Keratinocyte (primary cell): ENCODE measurements at regions not wholly inside any gene's neighbourhood (a gene's known extent, or its start where the extent isn't known, plus 50 kb on each side); places are given as distances from the start of the nearest gene placed in this dataset.

Experiments used
- DNase-seq: peaks from one replicate; pipeline ENCODE4 v3.0.0-alpha.2; 2011; ENCODE audit warnings: low read depth, missing footprints, low spot score
- FAIRE-seq: peaks from 2 replicates; lab custom pipeline; 2011; peaks lifted over from hg19 to GRCh38; lab: Jason Lieb, UNC
- H2AFZ ChIP-seq: 2 replicates; pipeline ENCODE4 v1.6.0; 2012; ENCODE audit warnings: low read length, control low read depth, inconsistent platforms; ENCODE audit not compliant: control insufficient read depth
- H3K27ac ChIP-seq: 2 replicates; pipeline ENCODE4 v1.5.1; 2011; ENCODE audit warnings: low read length; ENCODE audit not compliant: control insufficient read depth, insufficient read depth
- H3K27me3 ChIP-seq: 3 replicates; pipeline ENCODE4 v1.6.0; 2011; ENCODE audit warnings: low read length; ENCODE audit not compliant: control insufficient read depth, insufficient read depth; ENCODE audit errors: extremely low read depth
- H3K36me3 ChIP-seq, 2 experiments: 2 replicates in 1 of 2; 3 replicates in 1 of 2; pipeline ENCODE4 v1.5.1; 2011; ENCODE audit warnings: low read length in 2 of 2, mild to moderate bottlenecking in 1 of 2; ENCODE audit not compliant: control insufficient read depth in 2 of 2, insufficient read depth in 2 of 2; ENCODE audit errors: extremely low read depth in 1 of 2
- H3K4me1 ChIP-seq: 3 replicates; pipeline ENCODE4 v1.5.1; 2011; ENCODE audit warnings: low read length; ENCODE audit not compliant: control insufficient read depth, insufficient read depth; ENCODE audit errors: extremely low read depth
- H3K4me2 ChIP-seq: 3 replicates; pipeline ENCODE4 v1.6.0; 2011; ENCODE audit warnings: low read depth, low read length; ENCODE audit not compliant: control insufficient read depth, insufficient read depth; ENCODE audit errors: extremely low read depth
- H3K4me3 ChIP-seq, 3 experiments: fragments of 200-600 bp in 1 of 3; sonication (generic) in 1 of 3; 2 replicates in 2 of 3; 3 replicates in 1 of 3; pipeline ENCODE4 v1.5.1; 2011 to 2016; ENCODE audit warnings: low read length in 3 of 3, mild to moderate bottlenecking in 3 of 3, control low read depth in 2 of 3, inconsistent platforms in 1 of 3, low read depth in 1 of 3, mixed read lengths in 1 of 3, mixed run types in 1 of 3, moderate library complexity in 1 of 3; ENCODE audit not compliant: control insufficient read depth in 2 of 3, insufficient read depth in 2 of 3; ENCODE audit errors: extremely low read depth in 1 of 3
- H3K79me2 ChIP-seq: 2 replicates; pipeline ENCODE4 v1.6.0; 2012; ENCODE audit warnings: low read length; ENCODE audit not compliant: control insufficient read depth, insufficient read depth
- H3K9ac ChIP-seq: 3 replicates; pipeline ENCODE4 v1.6.0; 2011; ENCODE audit warnings: low read length; ENCODE audit not compliant: control insufficient read depth, insufficient read depth; ENCODE audit errors: extremely low read depth
- H3K9me1 ChIP-seq: 3 replicates; pipeline ENCODE4 v1.6.0; 2011; ENCODE audit warnings: low read length; ENCODE audit not compliant: control insufficient read depth, insufficient read depth; ENCODE audit errors: extremely low read depth
- H3K9me3 ChIP-seq: 2 replicates; pipeline ENCODE4 v1.5.1; 2012; ENCODE audit warnings: low read depth, low read length; ENCODE audit not compliant: control insufficient read depth
- H4K20me1 ChIP-seq: 3 replicates; pipeline ENCODE4 v1.6.0; 2011; ENCODE audit warnings: low read length; ENCODE audit not compliant: control insufficient read depth, insufficient read depth; ENCODE audit errors: extremely low read depth
- CTCF ChIP-seq, 3 experiments: IDR thresholded peaks in 1 of 3; conservative IDR thresholded peaks in 1 of 3; optimal IDR thresholded peaks in 1 of 3; 2 replicates in 2 of 3; 3 replicates in 1 of 3; pipeline versions ENCODE3 to v1.5.1; 2011; ENCODE audit warnings: low read length in 3 of 3, mild to moderate bottlenecking in 3 of 3, moderate library complexity in 2 of 3, control low read depth in 1 of 3, inconsistent platforms in 1 of 3; ENCODE audit not compliant: insufficient read depth in 2 of 3; ENCODE audit errors: extremely low read depth in 1 of 3
- EZH2 ChIP-seq: IDR thresholded peaks from one replicate; pipeline ENCODE4 v1.6.1; 2012; ENCODE audit warnings: inconsistent platforms, mild to moderate bottlenecking, low read length, moderate library complexity
- dilution Hi-C: fragments of 300-500 bp; cut with MboI; formaldehyde crosslinking; loops from one replicate; pipeline ENCODE4 v1.7.0; 2020; ENCODE audit warnings: low sequenced_read_pairs; ENCODE audit not compliant: extremely low pct_ligation_motif_present

- DNase-seq (no peak), FAIRE-seq (no peak)
- Histone ChIP-seq H3K27me3 (no peaks in the 10 kb centered on the region), H3K9me3 (no peaks in the 10 kb centered on the region), H3K4me3 (no peak overlapping the region), H3K36me3 (no peaks in the 10 kb centered on the region), H4K20me1 (no peaks in the 10 kb centered on the region), H2AFZ (no peak overlapping the region), H3K9ac (no peak overlapping the region), H3K9me1 (no peaks in the 10 kb centered on the region), H3K4me1 (no peaks in the 10 kb centered on the region), H3K4me2 (no peak overlapping the region), H3K27ac (no peak overlapping the region), H3K79me2 (no peaks in the 10 kb centered on the region)
- dilution Hi-C loops = no loop called here
- TF ChIP-seq EZH2 (no peak), CTCF (optimal IDR thresholded peaks at IDR 0.05 in 1 of 3, IDR thresholded peaks at IDR 0.05 in 1 of 3, conservative IDR thresholded peaks at IDR 0.05 in 1 of 3; ENCODE audit: extremely low read depth in 1 of 3, insufficient read depth in 2 of 3, low read length in 3 of 3) (no peak)
These were observed 871.2 kb upstream of the TENM3 start for GRCh38 chr4:181372014-181372413.

DNA sequence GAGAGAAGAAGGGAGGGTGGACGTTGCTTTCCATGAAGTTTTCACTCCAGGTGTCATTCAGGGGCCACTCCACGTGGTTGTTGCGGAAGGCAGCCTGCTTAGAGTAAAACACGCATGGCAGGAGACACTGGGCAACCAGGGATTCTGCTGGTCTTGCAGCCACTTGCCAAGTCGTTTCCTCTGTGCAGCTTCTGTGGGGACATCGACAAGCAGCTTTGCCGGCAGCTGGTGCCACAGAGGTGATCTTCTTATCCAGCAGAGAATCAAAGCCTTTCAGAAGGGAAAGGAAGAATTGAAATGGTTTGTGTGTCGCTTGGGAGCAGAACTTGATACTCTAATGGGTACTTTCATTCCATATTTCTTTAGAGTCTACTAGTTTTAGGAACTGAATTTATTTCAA lies 867.1 kb upstream of the TENM3 start:
- TF ChIP-seq EZH2 (no peak), CTCF (optimal IDR thresholded peaks at IDR 0.05 in 1 of 3, IDR thresholded peaks at IDR 0.05 in 1 of 3, conservative IDR thresholded peaks at IDR 0.05 in 1 of 3; ENCODE audit: extremely low read depth in 1 of 3, insufficient read depth in 2 of 3, low read length in 3 of 3) (no peak)
- no peak overlapping the region for H3K4me3 ChIP-seq
- no peaks in the 10 kb centered on the region for H3K9me3 ChIP-seq
- dilution Hi-C loops = no loop called here
- H3K27me3 ChIP-seq = no peaks in the 10 kb centered on the region
- no peaks in the 10 kb centered on the region for H3K36me3 ChIP-seq
- H3K9ac ChIP-seq = no peak overlapping the region
- DNase-seq (no peak), FAIRE-seq (no peak)
- H4K20me1 ChIP-seq = no peaks in the 10 kb centered on the region
- H2AFZ ChIP-seq = no peak overlapping the region
- no peaks in the 10 kb centered on the region for H3K4me1 ChIP-seq
- H3K79me2 ChIP-seq = no peaks in the 10 kb centered on the region
- H3K9me1 ChIP-seq = no peaks in the 10 kb centered on the region
- H3K4me2 ChIP-seq = no peak overlapping the region
- H3K27ac ChIP-seq = no peak overlapping the region
